HepG2 (cell line): ENCODE measurements at regions not wholly inside any gene's neighbourhood (a gene's known extent, or its start where the extent isn't known, plus 50 kb on each side); places are given as distances from the start of the nearest gene placed in this dataset.

ENCODE experiments used
- FOXK1 ChIP-seq: sonication (generic); formaldehyde crosslinking; IDR thresholded peaks from 2 replicates; pipeline ENCODE4 v1.4.0; 2020; ENCODE audit warnings: low read depth, missing genetic modification reagents, borderline replicate concordance
- FOXO1 ChIP-seq: sonication (generic); formaldehyde crosslinking; IDR thresholded peaks from 2 replicates; pipeline ENCODE4 v1.4.0; 2020; ENCODE audit warnings: missing genetic modification reagents
- HMG20A ChIP-seq: IDR thresholded peaks from 2 replicates; pipeline ENCODE4 v1.6.1; 2016; ENCODE audit warnings: borderline replicate concordance
- HNF4G ChIP-seq, 2 experiments: sonication (generic) in 1 of 2; formaldehyde crosslinking in 1 of 2; IDR thresholded peaks; 2 replicates each; pipeline versions ENCODE4 v1.4.0 to v1.6.1; 2011 to 2020; ENCODE audit warnings: borderline replicate concordance in 2 of 2, low read depth in 2 of 2, mild to moderate bottlenecking in 2 of 2, low read length in 1 of 2, missing genetic modification reagents in 1 of 2, moderate library complexity in 1 of 2
- IRF1 ChIP-seq: sonication (generic); formaldehyde crosslinking; IDR thresholded peaks from 2 replicates; pipeline ENCODE4 v1.4.0; 2020; ENCODE audit warnings: low read depth, mild to moderate bottlenecking, missing genetic modification reagents
- ISL2 ChIP-seq: sonication (generic); formaldehyde crosslinking; IDR thresholded peaks from 2 replicates; pipeline ENCODE4 v1.5.0; 2020; ENCODE audit warnings: missing genetic modification reagents
- LBX2 ChIP-seq: sonication (generic); formaldehyde crosslinking; IDR thresholded peaks from 2 replicates; pipeline ENCODE4 v1.5.0; 2020; ENCODE audit warnings: missing genetic modification reagents, mild to moderate bottlenecking, borderline replicate concordance
- LCORL ChIP-seq, 2 experiments: fragments of 450-650 bp in 1 of 2; sonication (generic) in 1 of 2; formaldehyde crosslinking in 1 of 2; IDR thresholded peaks; 2 replicates each; pipeline versions ENCODE4 v1.5.0 to v1.6.1; 2017 to 2020; ENCODE audit warnings: antibody characterized with exemption in 1 of 2, missing genetic modification reagents in 1 of 2
- MED1 ChIP-seq: sonication (generic); formaldehyde crosslinking; IDR thresholded peaks from 2 replicates; pipeline ENCODE4 v1.4.0; 2020; ENCODE audit warnings: missing genetic modification reagents
- NR2F2 ChIP-seq: IDR thresholded peaks from 2 replicates; pipeline ENCODE4 v1.6.1; 2012; ENCODE audit warnings: low read depth, inconsistent platforms, borderline replicate concordance
- RXRB ChIP-seq: IDR thresholded peaks from 2 replicates; pipeline ENCODE4 v1.6.1; 2016; ENCODE audit warnings: borderline replicate concordance, missing genetic modification reagents, missing compliant biosample characterization
- SOX5 ChIP-seq: IDR thresholded peaks from 2 replicates; pipeline ENCODE4 v1.6.1; 2016; ENCODE audit warnings: borderline replicate concordance
- SP5 ChIP-seq: IDR thresholded peaks from 2 replicates; pipeline ENCODE4 v1.6.1; 2016; ENCODE audit warnings: low read depth, borderline replicate concordance
- STAT5B ChIP-seq: sonication (generic); formaldehyde crosslinking; IDR thresholded peaks from 2 replicates; pipeline ENCODE4 v1.4.0; 2020; ENCODE audit warnings: missing genetic modification reagents
- TEAD3 ChIP-seq: optimal IDR thresholded peaks from 2 replicates; pipeline ENCODE3; 2016; ENCODE audit warnings: borderline replicate concordance
- TFE3 ChIP-seq: IDR thresholded peaks from 2 replicates; pipeline ENCODE4 v1.6.1; 2016
- ZMYM2 ChIP-seq: sonication (generic); formaldehyde crosslinking; IDR thresholded peaks from 2 replicates; pipeline ENCODE4 v1.8.0; 2022; ENCODE audit warnings: mild to moderate bottlenecking, missing genetic modification reagents
- ZNF350 ChIP-seq: sonication (generic); formaldehyde crosslinking; IDR thresholded peaks from 2 replicates; pipeline ENCODE4 v1.4.0; 2020; ENCODE audit warnings: mild to moderate bottlenecking, low read depth, missing genetic modification reagents, borderline replicate concordance
- ZNF614 ChIP-seq: IDR thresholded peaks from 2 replicates; pipeline ENCODE4 v1.6.1; 2018; ENCODE audit warnings: missing biosample characterization, missing genetic modification reagents, inconsistent platforms, borderline replicate concordance
- ZNF766 ChIP-seq: sonication (generic); formaldehyde crosslinking; IDR thresholded peaks from 2 replicates; pipeline ENCODE4 v1.5.0; 2020; ENCODE audit warnings: missing genetic modification reagents, borderline replicate concordance
- ZNF816 ChIP-seq: sonication (generic); formaldehyde crosslinking; IDR thresholded peaks from 2 replicates; pipeline ENCODE4 v1.8.0; 2022; ENCODE audit warnings: missing genetic modification reagents, mild to moderate bottlenecking, borderline replicate concordance
- ZSCAN9 ChIP-seq: IDR thresholded peaks from 2 replicates; pipeline ENCODE4 v1.6.1; 2016; ENCODE audit warnings: borderline replicate concordance
- TF ChIP-seq, protein P1 (sequence below): IDR thresholded peaks from 2 replicates; pipeline ENCODE4 v1.6.1; 2012; ENCODE audit warnings: low read depth, low read length, improper control_type of control experiment

GRCh38 chr18:54767098-54767497 lies 61.2 kb upstream of the RAB27B start (continued):
- TF ChIP-seq SP5 (CRISPR knock-in tag) (peak; percentile 30; the same call in 1 of the 2 replicates), MED1 (CRISPR knock-in tag) (peak; percentile 52; the same call in 1 of the 2 replicates), ZNF816 (CRISPR knock-in tag) (0 out of 2 replicates have a peak, but pooled peaks have one; percentile 45), SOX5 (CRISPR knock-in tag) (peak; percentile 66; the same call in 1 of the 2 replicates), ZNF766 (CRISPR knock-in tag) (no peak), ZNF614 (CRISPR knock-in tag) (peak; percentile 40; the same call in 1 of the 2 replicates), ZNF350 (no peak), NR2F2 (0 out of 2 replicates have a peak, but pooled peaks have one; percentile 49), FOXO1 (CRISPR knock-in tag) (peak; percentile 51; the same call in 1 of the 2 replicates), LBX2 (CRISPR knock-in tag) (no peak), RXRB (CRISPR knock-in tag) (peak; percentile 83), HNF4G (IDR thresholded peaks at IDR 0.05; ENCODE audit: borderline replicate concordance, low read depth, low read length) (0 out of 2 replicates have a peak, but pooled peaks have one; percentile 18), HNF4G (CRISPR knock-in tag; IDR thresholded peaks at IDR 0.05; ENCODE audit: borderline replicate concordance, low read depth) (no peak), STAT5B (CRISPR knock-in tag) (no peak), TEAD3 (peak; percentile 57), HMG20A (CRISPR knock-in tag) (peak; percentile 77), ZMYM2 (CRISPR knock-in tag) (no peak), ZSCAN9 (CRISPR knock-in tag) (no peak), ISL2 (peak; percentile 72; the same call in 1 of the 2 replicates), TFE3 (CRISPR knock-in tag) (peak; percentile 68), FOXK1 (peak; percentile 43; the same call in 1 of the 2 replicates), IRF1 (CRISPR knock-in tag) (no peak), LCORL (IDR thresholded peaks at IDR 0.05) (peak; percentile 48; the same call in 1 of the 2 replicates), LCORL (CRISPR knock-in tag; IDR thresholded peaks at IDR 0.05) (no peak)
- TF ChIP-seq, protein P1, sequence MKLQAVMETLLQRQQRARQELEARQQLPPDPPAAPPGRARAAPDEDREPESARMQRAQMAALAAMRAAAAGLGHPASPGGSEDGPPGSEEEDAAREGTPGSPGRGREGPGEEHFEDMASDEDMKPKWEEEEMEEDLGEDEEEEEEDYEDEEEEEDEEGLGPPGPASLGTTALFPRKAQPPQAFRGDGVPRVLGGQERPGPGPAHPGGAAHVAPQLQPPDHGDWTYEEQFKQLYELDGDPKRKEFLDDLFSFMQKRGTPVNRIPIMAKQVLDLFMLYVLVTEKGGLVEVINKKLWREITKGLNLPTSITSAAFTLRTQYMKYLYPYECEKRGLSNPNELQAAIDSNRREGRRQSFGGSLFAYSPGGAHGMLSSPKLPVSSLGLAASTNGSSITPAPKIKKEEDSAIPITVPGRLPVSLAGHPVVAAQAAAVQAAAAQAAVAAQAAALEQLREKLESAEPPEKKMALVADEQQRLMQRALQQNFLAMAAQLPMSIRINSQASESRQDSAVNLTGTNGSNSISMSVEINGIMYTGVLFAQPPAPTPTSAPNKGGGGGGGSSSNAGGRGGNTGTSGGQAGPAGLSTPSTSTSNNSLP = peak; percentile 81
